HG03460 (cell line): ENCODE measurements at regions not wholly inside any gene's neighbourhood (a gene's known extent, or its start where the extent isn't known, plus 50 kb on each side); places are given as distances from the start of the nearest gene placed in this dataset.

Source experiments
- ATAC-seq: cut with Tn5 transposase; IDR thresholded peaks from one replicate; pipeline ENCODE4 v1.9.1; 2021; ENCODE audit not compliant: unreplicated experiment

- ATAC-seq = no peak
These were observed 114.5 kb downstream of the IRS2 start for GRCh38 chr13:109671919-109672318.

GRCh38 chr13:109670776-109671175 lies 115.6 kb downstream of the IRS2 start:
- ATAC-seq = no peak

- no peak for ATAC-seq
These were observed 116.4 kb downstream of the IRS2 start for GRCh38 chr13:109669956-109670355.

GRCh38 chr13:109669234-109669612 lies 117.2 kb downstream of the IRS2 start:
- ATAC-seq = no peak

- no peak for ATAC-seq
These were observed 117.8 kb downstream of the IRS2 start for GRCh38 chr13:109668433-109669233.

- ATAC-seq = no peak
These were observed 118.5 kb downstream of the IRS2 start for GRCh38 chr13:109667807-109668291.

- ATAC-seq = no peak
These were observed 119.3 kb downstream of the IRS2 start for GRCh38 chr13:109667056-109667455.

GRCh38 chr13:109666656-109667055 lies 119.7 kb downstream of the IRS2 start:
- ATAC-seq = no peak

- ATAC-seq = no peak
These were observed 120.6 kb downstream of the IRS2 start for GRCh38 chr13:109665781-109666249.

- no peak for ATAC-seq
These were observed 121.1 kb downstream of the IRS2 start for GRCh38 chr13:109665240-109665639.

GRCh38 chr13:109657395-109657794 lies 129.0 kb downstream of the IRS2 start:
- ATAC-seq = no peak

GRCh38 chr13:109656206-109656605 lies 130.2 kb downstream of the IRS2 start:
- no peak for ATAC-seq

GRCh38 chr13:109655611-109656010 lies 130.8 kb downstream of the IRS2 start:
- no peak for ATAC-seq

- ATAC-seq = no peak
These were observed 131.2 kb downstream of the IRS2 start for GRCh38 chr13:109655206-109655600.

GRCh38 chr13:109654341-109655205 lies 131.8 kb downstream of the IRS2 start:
- no peak for ATAC-seq

- ATAC-seq = no peak
These were observed 133.9 kb downstream of the IRS2 start for GRCh38 chr13:109652531-109652930.

- ATAC-seq = no peak
These were observed 134.5 kb downstream of the IRS2 start for GRCh38 chr13:109651854-109652253.

GRCh38 chr13:109651311-109651710 lies 135.1 kb downstream of the IRS2 start:
- ATAC-seq = no peak

- no peak for ATAC-seq
These were observed 135.5 kb downstream of the IRS2 start for GRCh38 chr13:109650861-109651260.

GRCh38 chr13:109649713-109650112 lies 136.7 kb downstream of the IRS2 start:
- no peak for ATAC-seq

GRCh38 chr13:109647699-109648098 lies 138.7 kb downstream of the IRS2 start:
- no peak for ATAC-seq

GRCh38 chr13:109647053-109647452 lies 139.3 kb downstream of the IRS2 start:
- ATAC-seq = no peak
